GM18861 (cell line): ENCODE measurements at regions not wholly inside any gene's neighbourhood (a gene's known extent, or its start where the extent isn't known, plus 50 kb on each side); places are given as distances from the start of the nearest gene placed in this dataset.
"Not testable (repeated sequence)": the region's sequence is repeated elsewhere in the genome, so short reads cannot be mapped to it uniquely, and the experiment has no call there.

Source experiments
- ATAC-seq: cut with Tn5 transposase; IDR thresholded peaks from one replicate; pipeline ENCODE4 v1.9.1; 2021; ENCODE audit not compliant: unreplicated experiment

- no peak for ATAC-seq
Observed at GRCh38 chr6:22738194-22738593, 168.8 kb downstream of the HDGFL1 start.

GRCh38 chr6:22747571-22747970 lies 178.2 kb downstream of the HDGFL1 start:
- no peak for ATAC-seq

- ATAC-seq: no peak
Observed at GRCh38 chr6:22748681-22749080, 179.3 kb downstream of the HDGFL1 start.

GRCh38 chr6:22749696-22750095 lies 180.3 kb downstream of the HDGFL1 start:
- ATAC-seq: no peak

- ATAC-seq: no peak
Observed at GRCh38 chr6:22751223-22751622, 181.9 kb downstream of the HDGFL1 start.

GRCh38 chr6:22752522-22752921 lies 183.2 kb downstream of the HDGFL1 start:
- no peak for ATAC-seq

- ATAC-seq: no peak
Observed at GRCh38 chr6:22754061-22754460, 184.7 kb downstream of the HDGFL1 start.

GRCh38 chr6:22755605-22756004 lies 186.2 kb downstream of the HDGFL1 start:
- ATAC-seq: no peak

GRCh38 chr6:22756365-22756764 lies 187.0 kb downstream of the HDGFL1 start:
- no peak for ATAC-seq

GRCh38 chr6:22764496-22764895 lies 195.1 kb downstream of the HDGFL1 start:
- no peak for ATAC-seq

- ATAC-seq: no peak
Observed at GRCh38 chr6:22765015-22765414, 195.6 kb downstream of the HDGFL1 start.

GRCh38 chr6:22766979-22767378 lies 197.6 kb downstream of the HDGFL1 start:
- ATAC-seq: no peak

- no peak for ATAC-seq
Observed at GRCh38 chr6:22770054-22770453, 200.7 kb downstream of the HDGFL1 start.

GRCh38 chr6:22774129-22774528 lies 204.8 kb downstream of the HDGFL1 start:
- ATAC-seq: no peak

GRCh38 chr6:22778438-22778837 lies 209.1 kb downstream of the HDGFL1 start:
- ATAC-seq: not testable (repeated sequence)

GRCh38 chr6:22779062-22779461 lies 209.7 kb downstream of the HDGFL1 start:
- no peak for ATAC-seq

GRCh38 chr6:22783931-22784330 lies 214.6 kb downstream of the HDGFL1 start:
- no peak for ATAC-seq

- no peak for ATAC-seq
Observed at GRCh38 chr6:22784601-22785410, 215.4 kb downstream of the HDGFL1 start.

GRCh38 chr6:22788038-22788437 lies 218.7 kb downstream of the HDGFL1 start:
- ATAC-seq: no peak

- no peak for ATAC-seq
Observed at GRCh38 chr6:22789315-22789714, 219.9 kb downstream of the HDGFL1 start.

GRCh38 chr6:22794844-22795243 lies 225.5 kb downstream of the HDGFL1 start:
- no peak for ATAC-seq

- ATAC-seq: no peak
Observed at GRCh38 chr6:22800451-22800850, 231.1 kb downstream of the HDGFL1 start.

- no peak for ATAC-seq
Observed at GRCh38 chr6:22801831-22802230, 232.5 kb downstream of the HDGFL1 start.
